ENCODE measurements at regions not wholly inside any gene's neighbourhood (a gene's known extent, or its start where the extent isn't known, plus 50 kb on each side); places are given as distances from the start of the nearest gene placed in this dataset.

GRCh38 chr6:1094306-1094705 lies 217.6 kb upstream of the FOXQ1 start:
- TF ChIP-seq, protein P1, sequence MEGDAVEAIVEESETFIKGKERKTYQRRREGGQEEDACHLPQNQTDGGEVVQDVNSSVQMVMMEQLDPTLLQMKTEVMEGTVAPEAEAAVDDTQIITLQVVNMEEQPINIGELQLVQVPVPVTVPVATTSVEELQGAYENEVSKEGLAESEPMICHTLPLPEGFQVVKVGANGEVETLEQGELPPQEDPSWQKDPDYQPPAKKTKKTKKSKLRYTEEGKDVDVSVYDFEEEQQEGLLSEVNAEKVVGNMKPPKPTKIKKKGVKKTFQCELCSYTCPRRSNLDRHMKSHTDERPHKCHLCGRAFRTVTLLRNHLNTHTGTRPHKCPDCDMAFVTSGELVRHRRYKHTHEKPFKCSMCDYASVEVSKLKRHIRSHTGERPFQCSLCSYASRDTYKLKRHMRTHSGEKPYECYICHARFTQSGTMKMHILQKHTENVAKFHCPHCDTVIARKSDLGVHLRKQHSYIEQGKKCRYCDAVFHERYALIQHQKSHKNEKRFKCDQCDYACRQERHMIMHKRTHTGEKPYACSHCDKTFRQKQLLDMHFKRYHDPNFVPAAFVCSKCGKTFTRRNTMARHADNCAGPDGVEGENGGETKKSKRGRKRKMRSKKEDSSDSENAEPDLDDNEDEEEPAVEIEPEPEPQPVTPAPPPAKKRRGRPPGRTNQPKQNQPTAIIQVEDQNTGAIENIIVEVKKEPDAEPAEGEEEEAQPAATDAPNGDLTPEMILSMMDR (IDR thresholded peaks at IDR 0.05; ENCODE audit: insufficient read depth, low read depth, low read length, missing control alignments) = no peak
- H3K4me3 ChIP-seq (ENCODE audit: low read depth, low read length) = no peak overlapping the region
- no peak for DNase-seq (ENCODE audit: low read depth)

DNA sequence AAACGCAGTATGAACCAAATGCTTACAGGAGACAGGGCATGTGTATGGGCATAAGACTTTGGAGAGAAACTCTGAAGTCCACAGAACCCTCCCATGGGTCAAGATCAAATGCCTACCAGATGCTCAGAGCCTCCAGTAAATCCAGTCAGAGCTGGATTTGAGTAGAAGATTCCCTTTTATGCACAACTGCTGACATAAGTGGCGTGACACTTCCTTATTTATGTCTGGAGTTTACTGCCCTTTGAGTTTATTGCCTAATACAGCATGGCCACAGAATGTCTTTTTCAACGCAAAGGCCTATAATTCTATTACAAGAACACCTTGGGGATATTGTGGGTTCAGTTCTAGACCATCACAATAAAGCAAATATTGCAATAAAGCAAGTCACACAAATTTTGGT lies 220.0 kb upstream of the FOXQ1 start:
- H3K4me3 ChIP-seq (ENCODE audit: low read depth, low read length) = no peak overlapping the region
- DNase-seq (ENCODE audit: low read depth) = no peak
- TF ChIP-seq, protein P1 (IDR thresholded peaks at IDR 0.05; ENCODE audit: insufficient read depth, low read depth, low read length, missing control alignments) = no peak

DNA sequence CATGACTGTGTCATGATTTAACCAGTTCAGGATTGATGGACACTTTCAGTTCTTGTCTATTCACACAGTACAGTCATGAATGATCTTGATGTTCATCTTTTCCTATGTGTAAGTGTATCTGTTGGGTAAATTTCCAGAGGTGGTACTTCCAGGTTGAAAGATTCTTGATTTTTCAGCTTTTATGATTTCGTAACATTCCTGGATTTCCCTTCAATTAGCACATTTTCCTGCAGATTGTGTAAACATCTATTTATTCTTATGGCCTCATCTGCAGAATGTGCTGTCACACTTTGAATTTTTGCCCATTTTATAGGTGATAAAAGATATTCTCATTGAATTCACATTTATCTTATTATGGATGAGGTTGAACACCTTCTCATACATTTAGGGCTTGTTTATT lies 222.0 kb upstream of the FOXQ1 start:
- H3K4me3 ChIP-seq (ENCODE audit: low read depth, low read length) = no peak overlapping the region
- no peak for DNase-seq (ENCODE audit: low read depth)
- TF ChIP-seq, protein P1 (IDR thresholded peaks at IDR 0.05; ENCODE audit: insufficient read depth, low read depth, low read length, missing control alignments) = no peak

- H3K4me3 ChIP-seq (ENCODE audit: low read depth, low read length) = no peak overlapping the region
- TF ChIP-seq, protein P1 (IDR thresholded peaks at IDR 0.05; ENCODE audit: insufficient read depth, low read depth, low read length, missing control alignments) = no peak
- no peak for DNase-seq (ENCODE audit: low read depth)
Measured at GRCh38 chr6:1088492-1089001, 223.4 kb upstream of the FOXQ1 start.

DNA sequence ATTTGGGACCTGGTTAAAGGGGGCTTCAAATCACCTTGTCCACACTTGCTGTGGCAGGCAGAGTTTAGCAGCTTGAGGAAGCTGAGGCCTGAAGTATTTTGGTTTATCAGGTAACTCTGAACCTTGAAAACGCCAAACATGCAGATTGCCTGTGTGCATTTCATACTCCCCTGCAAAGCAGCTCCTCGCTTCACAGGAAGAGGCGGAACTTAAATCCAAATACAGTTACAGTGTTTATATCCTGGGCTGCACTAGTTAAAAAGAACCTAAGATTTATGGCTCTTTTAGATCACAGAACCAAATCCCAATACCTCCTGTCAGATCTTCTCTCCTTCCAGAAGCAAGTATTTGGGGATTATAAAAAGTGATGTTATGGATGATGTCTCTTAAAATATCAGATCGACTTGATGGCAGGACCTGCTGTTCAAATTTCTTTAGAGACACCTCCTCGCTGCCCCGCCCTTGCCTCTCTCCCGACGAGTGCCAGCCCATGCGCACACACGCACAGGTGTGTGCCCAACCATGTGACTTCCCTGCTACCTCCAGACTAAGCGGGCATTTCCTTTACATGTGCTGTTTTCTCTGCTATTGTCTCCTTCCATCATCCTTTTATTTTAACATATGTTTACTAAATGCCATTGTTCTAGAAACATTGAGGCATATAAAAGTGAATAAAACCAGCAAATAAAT lies 224.6 kb upstream of the FOXQ1 start:
- no peak for DNase-seq (ENCODE audit: low read depth)
- TF ChIP-seq, protein P1 (IDR thresholded peaks at IDR 0.05; ENCODE audit: insufficient read depth, low read depth, low read length, missing control alignments) = no peak
- H3K4me3 ChIP-seq (ENCODE audit: low read depth, low read length) = no peak overlapping the region

- no peak overlapping the region for H3K4me3 ChIP-seq (ENCODE audit: low read depth, low read length)
- no peak for DNase-seq (ENCODE audit: low read depth)
- TF ChIP-seq, protein P1 (IDR thresholded peaks at IDR 0.05; ENCODE audit: insufficient read depth, low read depth, low read length, missing control alignments) = no peak
Measured at GRCh38 chr6:1086446-1087153, 225.3 kb upstream of the FOXQ1 start.
